Keratinocyte (primary cell): ENCODE measurements at regions not wholly inside any gene's neighbourhood (a gene's known extent, or its start where the extent isn't known, plus 50 kb on each side); places are given as distances from the start of the nearest gene placed in this dataset.

Experiments used
- DNase-seq: peaks from one replicate; pipeline ENCODE4 v3.0.0-alpha.2; 2011; ENCODE audit warnings: low read depth, missing footprints, low spot score
- FAIRE-seq: peaks from 2 replicates; lab custom pipeline; 2011; peaks lifted over from hg19 to GRCh38; lab: Jason Lieb, UNC
- H2AFZ ChIP-seq: 2 replicates; pipeline ENCODE4 v1.6.0; 2012; ENCODE audit warnings: low read length, control low read depth, inconsistent platforms; ENCODE audit not compliant: control insufficient read depth
- H3K27ac ChIP-seq: 2 replicates; pipeline ENCODE4 v1.5.1; 2011; ENCODE audit warnings: low read length; ENCODE audit not compliant: control insufficient read depth, insufficient read depth
- H3K27me3 ChIP-seq: 3 replicates; pipeline ENCODE4 v1.6.0; 2011; ENCODE audit warnings: low read length; ENCODE audit not compliant: control insufficient read depth, insufficient read depth; ENCODE audit errors: extremely low read depth
- H3K36me3 ChIP-seq, 2 experiments: 2 replicates in 1 of 2; 3 replicates in 1 of 2; pipeline ENCODE4 v1.5.1; 2011; ENCODE audit warnings: low read length in 2 of 2, mild to moderate bottlenecking in 1 of 2; ENCODE audit not compliant: control insufficient read depth in 2 of 2, insufficient read depth in 2 of 2; ENCODE audit errors: extremely low read depth in 1 of 2
- H3K4me1 ChIP-seq: 3 replicates; pipeline ENCODE4 v1.5.1; 2011; ENCODE audit warnings: low read length; ENCODE audit not compliant: control insufficient read depth, insufficient read depth; ENCODE audit errors: extremely low read depth
- H3K4me2 ChIP-seq: 3 replicates; pipeline ENCODE4 v1.6.0; 2011; ENCODE audit warnings: low read depth, low read length; ENCODE audit not compliant: control insufficient read depth, insufficient read depth; ENCODE audit errors: extremely low read depth
- H3K4me3 ChIP-seq, 3 experiments: fragments of 200-600 bp in 1 of 3; sonication (generic) in 1 of 3; 2 replicates in 2 of 3; 3 replicates in 1 of 3; pipeline ENCODE4 v1.5.1; 2011 to 2016; ENCODE audit warnings: low read length in 3 of 3, mild to moderate bottlenecking in 3 of 3, control low read depth in 2 of 3, inconsistent platforms in 1 of 3, low read depth in 1 of 3, mixed read lengths in 1 of 3, mixed run types in 1 of 3, moderate library complexity in 1 of 3; ENCODE audit not compliant: control insufficient read depth in 2 of 3, insufficient read depth in 2 of 3; ENCODE audit errors: extremely low read depth in 1 of 3
- H3K79me2 ChIP-seq: 2 replicates; pipeline ENCODE4 v1.6.0; 2012; ENCODE audit warnings: low read length; ENCODE audit not compliant: control insufficient read depth, insufficient read depth
- H3K9ac ChIP-seq: 3 replicates; pipeline ENCODE4 v1.6.0; 2011; ENCODE audit warnings: low read length; ENCODE audit not compliant: control insufficient read depth, insufficient read depth; ENCODE audit errors: extremely low read depth
- H3K9me1 ChIP-seq: 3 replicates; pipeline ENCODE4 v1.6.0; 2011; ENCODE audit warnings: low read length; ENCODE audit not compliant: control insufficient read depth, insufficient read depth; ENCODE audit errors: extremely low read depth
- H3K9me3 ChIP-seq: 2 replicates; pipeline ENCODE4 v1.5.1; 2012; ENCODE audit warnings: low read depth, low read length; ENCODE audit not compliant: control insufficient read depth
- H4K20me1 ChIP-seq: 3 replicates; pipeline ENCODE4 v1.6.0; 2011; ENCODE audit warnings: low read length; ENCODE audit not compliant: control insufficient read depth, insufficient read depth; ENCODE audit errors: extremely low read depth
- CTCF ChIP-seq, 3 experiments: IDR thresholded peaks in 1 of 3; conservative IDR thresholded peaks in 1 of 3; optimal IDR thresholded peaks in 1 of 3; 2 replicates in 2 of 3; 3 replicates in 1 of 3; pipeline versions ENCODE3 to v1.5.1; 2011; ENCODE audit warnings: low read length in 3 of 3, mild to moderate bottlenecking in 3 of 3, moderate library complexity in 2 of 3, control low read depth in 1 of 3, inconsistent platforms in 1 of 3; ENCODE audit not compliant: insufficient read depth in 2 of 3; ENCODE audit errors: extremely low read depth in 1 of 3
- EZH2 ChIP-seq: IDR thresholded peaks from one replicate; pipeline ENCODE4 v1.6.1; 2012; ENCODE audit warnings: inconsistent platforms, mild to moderate bottlenecking, low read length, moderate library complexity
- dilution Hi-C: fragments of 300-500 bp; cut with MboI; formaldehyde crosslinking; loops from one replicate; pipeline ENCODE4 v1.7.0; 2020; ENCODE audit warnings: low sequenced_read_pairs; ENCODE audit not compliant: extremely low pct_ligation_motif_present

GRCh38 chr13:81116461-81117282 is 775.7 kb upstream of the SPRY2 start:
- Histone ChIP-seq H3K9me1 (no peaks in the 10 kb centered on the region), H3K4me1 (no peaks in the 10 kb centered on the region), H2AFZ (no peak overlapping the region), H3K4me3 (no peak overlapping the region), H3K36me3 (no peaks in the 10 kb centered on the region), H4K20me1 (no peaks in the 10 kb centered on the region), H3K79me2 (no peaks in the 10 kb centered on the region), H3K9me3 (no peaks in the 10 kb centered on the region), H3K27me3 (no peaks in the 10 kb centered on the region), H3K9ac (no peak overlapping the region), H3K27ac (no peak overlapping the region), H3K4me2 (no peak overlapping the region)
- dilution Hi-C loops = no loop called here
- no peak for DNase-seq
- FAIRE-seq = no peak
- TF ChIP-seq CTCF (optimal IDR thresholded peaks at IDR 0.05 in 1 of 3, IDR thresholded peaks at IDR 0.05 in 1 of 3, conservative IDR thresholded peaks at IDR 0.05 in 1 of 3; ENCODE audit: extremely low read depth in 1 of 3, insufficient read depth in 2 of 3, low read length in 3 of 3) (no peak), EZH2 (no peak)

- H3K36me3 ChIP-seq = no peaks in the 10 kb centered on the region
- no peaks in the 10 kb centered on the region for H3K27me3 ChIP-seq
- DNase-seq (no peak), FAIRE-seq (no peak)
- TF ChIP-seq EZH2 (no peak), CTCF (optimal IDR thresholded peaks at IDR 0.05 in 1 of 3, IDR thresholded peaks at IDR 0.05 in 1 of 3, conservative IDR thresholded peaks at IDR 0.05 in 1 of 3; ENCODE audit: extremely low read depth in 1 of 3, insufficient read depth in 2 of 3, low read length in 3 of 3) (no peak)
- no peaks in the 10 kb centered on the region for H3K9me1 ChIP-seq
- no peak overlapping the region for H2AFZ ChIP-seq
- H3K79me2 ChIP-seq = no peaks in the 10 kb centered on the region
- H4K20me1 ChIP-seq = no peaks in the 10 kb centered on the region
- H3K9ac ChIP-seq = no peak overlapping the region
- no peak overlapping the region for H3K4me2 ChIP-seq
- no peaks in the 10 kb centered on the region for H3K9me3 ChIP-seq
- H3K4me3 ChIP-seq = no peak overlapping the region
- dilution Hi-C loops = no loop called here
- H3K4me1 ChIP-seq = no peaks in the 10 kb centered on the region
- H3K27ac ChIP-seq = no peak overlapping the region
Observed at GRCh38 chr13:81109026-81109425, 768.1 kb upstream of the SPRY2 start.
